Activated CD8-positive, alpha-beta memory T cell treated with anti-CD3 and anti-CD28 coated beads for 24 hours (primary cell): ENCODE measurements at regions not wholly inside any gene's neighbourhood (a gene's known extent, or its start where the extent isn't known, plus 50 kb on each side); places are given as distances from the start of the nearest gene placed in this dataset.
"Not testable (repeated sequence)": the region's sequence is repeated elsewhere in the genome, so short reads cannot be mapped to it uniquely, and the experiment has no call there.

Experiments
- DNase-seq: peaks from one replicate; pipeline ENCODE4 v3.0.0-alpha.2; 2020

DNA sequence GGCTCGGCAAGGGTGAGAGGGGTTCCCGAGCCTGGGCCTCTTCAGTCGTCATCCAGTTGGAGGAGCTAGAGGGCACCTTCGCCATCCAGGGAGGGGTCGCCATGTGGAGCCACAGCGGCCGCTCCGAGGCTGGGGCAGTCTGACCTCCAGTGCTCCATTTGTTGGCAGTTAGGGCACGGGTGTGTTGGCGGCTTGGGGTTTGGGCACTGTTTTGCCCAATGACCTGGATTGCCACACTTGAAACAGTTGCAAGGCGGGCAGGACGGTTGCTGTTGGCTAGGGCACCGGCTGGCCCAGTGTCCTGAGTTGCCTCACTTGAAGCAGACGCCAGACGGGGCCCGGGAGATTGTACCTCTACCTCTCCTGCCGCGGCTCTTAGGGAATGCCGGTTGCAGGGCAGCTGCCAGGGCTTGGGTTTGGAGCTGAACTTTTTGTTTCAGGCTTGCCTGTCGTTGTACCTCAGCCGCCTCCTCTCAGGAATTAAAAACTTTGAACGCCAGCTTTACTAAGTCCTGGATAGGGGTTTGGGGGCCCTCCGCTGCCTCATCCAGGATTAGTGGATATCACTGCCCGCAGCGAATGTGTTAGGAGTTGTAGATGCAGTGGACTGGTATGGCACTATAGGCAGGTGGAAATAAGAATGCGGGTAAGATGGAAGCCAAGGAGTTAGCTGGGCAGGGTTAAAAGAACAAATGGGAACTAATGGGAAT lies 639.9 kb upstream of the DPP6 start:
- not testable (repeated sequence) for DNase-seq

DNA sequence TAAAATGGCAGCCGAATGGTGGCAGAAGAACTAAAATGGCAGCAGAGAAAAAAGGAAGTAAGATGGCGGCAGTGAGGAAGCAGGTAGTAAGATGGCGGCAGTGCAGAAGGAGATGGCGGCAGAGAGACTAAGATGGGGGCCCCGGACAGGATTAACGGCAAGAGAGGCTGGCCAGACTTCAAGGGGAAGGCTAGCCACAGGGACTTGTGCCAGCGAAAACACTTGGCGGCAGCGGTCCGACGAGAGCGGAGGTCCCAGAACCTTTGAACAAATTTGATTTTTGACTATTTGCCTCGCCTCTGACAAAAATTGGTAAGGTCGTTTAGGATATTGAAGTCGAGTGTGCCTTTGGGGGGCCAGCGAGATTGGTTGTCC lies 639.4 kb upstream of the DPP6 start:
- DNase-seq, result not testable (repeated sequence)

DNA sequence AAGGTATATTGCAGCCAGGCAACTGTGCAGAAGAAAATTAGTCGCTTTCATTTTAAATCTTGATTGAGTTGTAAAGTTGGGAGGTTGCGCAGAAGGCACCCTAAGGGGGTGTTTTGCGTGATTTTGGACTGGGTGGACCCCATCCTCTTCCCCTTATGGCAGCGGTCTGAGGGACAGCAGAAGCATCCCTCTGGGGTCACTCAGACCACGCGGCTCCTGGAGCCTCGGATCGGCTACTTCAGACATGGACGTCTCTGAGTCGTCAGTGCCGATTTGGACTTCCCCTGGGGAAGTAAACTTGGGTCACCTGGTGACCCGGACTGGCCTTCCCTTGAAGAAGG lies 639.0 kb upstream of the DPP6 start:
- DNase-seq, result no peak

DNA sequence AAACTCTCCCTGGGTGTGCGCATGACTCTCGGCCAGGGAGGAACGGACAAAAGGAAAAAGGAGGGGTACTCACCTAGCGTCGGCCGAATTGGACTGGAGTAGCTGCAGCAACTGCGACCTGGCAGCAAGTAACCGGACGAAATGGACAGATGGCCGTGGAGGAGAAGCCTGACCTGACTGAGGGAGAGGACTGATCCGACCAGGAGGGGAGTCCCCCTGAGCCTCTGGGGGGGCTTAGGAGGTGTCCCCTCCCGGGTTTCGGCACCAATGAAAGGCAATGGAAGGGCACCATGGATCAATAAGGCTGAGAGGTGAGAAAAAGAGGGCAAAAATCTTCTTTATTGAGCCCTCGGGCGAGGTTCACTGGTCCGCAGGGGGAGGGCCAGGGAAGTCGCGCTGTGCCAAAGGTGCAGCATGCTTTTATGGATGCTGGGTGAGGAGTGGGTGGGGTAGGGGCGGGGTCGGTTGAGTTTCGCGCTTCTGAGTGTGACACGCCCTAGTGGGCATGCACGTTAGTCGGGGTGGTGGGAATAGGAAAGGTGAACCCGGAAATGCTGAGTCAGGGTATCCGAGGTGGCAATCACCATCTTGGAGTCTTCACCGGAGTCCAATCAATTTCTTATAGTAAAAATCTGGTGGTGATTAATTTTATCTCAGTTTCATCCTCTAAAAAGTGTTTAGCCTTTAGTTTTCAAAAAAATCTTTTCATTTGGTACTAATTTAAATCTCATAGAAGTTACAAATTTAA lies 638.5 kb upstream of the DPP6 start:
- DNase-seq, result no peak

DNA sequence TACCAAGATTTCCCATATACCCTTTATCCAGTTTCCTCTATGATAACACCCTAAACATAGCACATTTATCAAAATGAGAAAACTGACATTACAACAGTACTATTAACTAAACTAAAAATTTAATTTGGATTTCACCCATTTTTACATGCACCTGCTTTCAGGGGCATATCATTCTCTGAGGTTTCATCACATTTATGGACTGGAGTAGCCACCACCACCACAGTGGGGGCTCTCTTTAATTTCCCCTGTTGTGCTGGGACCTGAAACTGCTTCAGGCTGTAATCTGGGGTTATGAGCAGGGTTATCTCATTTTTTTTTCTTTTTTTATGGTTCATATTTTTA lies 637.9 kb upstream of the DPP6 start:
- DNase-seq, result no peak

DNA sequence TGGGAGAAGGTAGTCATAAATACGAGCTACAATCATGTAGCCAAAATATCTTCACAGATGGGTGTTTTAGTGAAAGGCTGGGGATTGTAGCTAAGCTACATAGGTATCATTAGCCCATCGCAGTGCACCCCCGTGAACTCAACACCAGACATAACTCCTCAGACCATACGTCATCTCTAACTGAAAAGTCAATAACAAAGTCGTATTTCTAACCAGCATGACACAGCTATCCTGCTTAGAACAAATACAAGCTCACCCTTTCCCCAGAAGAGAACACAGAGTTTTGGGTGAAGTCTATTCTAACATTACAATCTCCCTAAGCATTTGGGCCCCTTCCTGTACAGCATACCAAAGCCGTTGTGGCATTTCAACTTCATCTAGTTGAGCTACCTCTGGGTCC lies 636.6 kb upstream of the DPP6 start:
- no peak for DNase-seq

DNA sequence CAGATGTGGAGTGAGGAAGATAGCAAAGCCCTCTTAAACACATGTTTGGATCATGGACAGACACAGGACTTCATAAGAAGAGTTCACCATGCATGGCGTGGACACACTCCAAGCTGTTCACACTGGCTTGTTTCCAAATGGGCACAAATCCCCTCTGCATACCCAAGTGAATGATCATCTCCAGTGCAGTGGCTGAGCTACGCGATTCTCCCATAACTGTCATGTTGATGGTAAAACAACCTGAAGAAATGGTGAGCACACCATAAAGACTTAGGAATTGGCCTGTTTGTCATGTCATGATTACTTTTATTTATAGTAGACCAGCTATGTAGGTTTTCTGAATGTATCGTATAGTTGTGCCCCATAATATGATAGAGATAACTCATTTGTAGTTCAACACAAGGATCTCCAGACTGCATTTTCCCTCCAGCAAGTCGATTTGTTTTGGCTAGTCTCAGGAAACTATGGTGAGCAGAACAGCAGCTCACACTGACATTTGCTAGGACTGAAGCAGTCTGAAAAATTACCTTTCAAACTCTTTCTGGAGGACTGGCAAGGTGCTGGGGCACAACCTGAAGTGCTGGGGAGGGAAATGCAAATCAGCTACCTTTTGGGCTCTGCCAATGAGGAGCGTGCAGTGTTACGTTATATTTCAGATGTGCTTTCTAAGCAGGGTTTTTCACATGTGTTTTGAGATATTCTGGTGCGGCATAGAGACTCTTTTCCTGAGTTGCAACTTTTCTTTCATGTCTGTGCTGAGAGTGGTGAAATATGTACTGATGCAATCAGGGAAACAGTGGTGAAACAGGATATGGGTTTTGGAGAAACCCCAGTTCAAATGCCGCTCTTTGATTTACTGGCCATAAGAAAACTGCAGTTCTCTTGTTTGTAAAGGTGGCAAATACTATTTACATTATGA lies 629.6 kb upstream of the DPP6 start:
- DNase-seq, result no peak

DNA sequence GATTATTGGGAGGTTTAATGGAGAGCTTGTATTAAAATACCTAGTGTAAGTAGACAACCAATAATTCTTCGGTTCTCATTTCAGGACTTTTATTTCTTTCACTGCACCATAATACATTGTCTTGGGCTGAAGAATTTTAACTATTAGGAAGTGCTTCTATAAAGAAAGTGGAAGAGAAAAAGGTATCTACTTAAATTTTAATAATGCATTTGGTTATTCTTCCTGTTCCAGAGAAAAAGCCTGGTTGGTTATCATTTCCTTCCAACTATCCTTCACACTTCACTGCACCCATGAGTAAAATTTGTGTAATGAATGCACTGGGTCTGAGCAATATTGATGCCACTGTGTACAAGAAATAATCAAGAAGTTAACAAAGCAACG lies 629.0 kb upstream of the DPP6 start:
- no peak for DNase-seq

DNA sequence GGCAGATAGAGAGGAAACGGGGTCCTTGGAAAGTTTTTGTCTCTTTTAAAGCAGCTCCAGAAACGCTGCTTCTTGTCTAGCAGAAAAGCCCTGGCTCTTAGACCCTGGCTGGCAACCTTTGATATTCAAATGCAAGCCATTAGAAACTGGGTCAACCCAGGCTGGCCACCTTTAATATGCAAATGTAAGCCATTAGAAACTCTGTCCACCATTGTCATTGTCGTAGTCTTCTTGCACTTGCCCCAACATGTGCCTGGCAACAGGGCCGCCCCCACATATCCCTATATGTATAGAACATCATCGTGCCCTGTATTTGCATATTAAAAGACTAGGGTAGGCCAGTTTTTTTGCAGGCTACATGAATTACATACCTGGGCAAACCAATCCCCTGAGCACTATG lies 621.3 kb upstream of the DPP6 start:
- no peak for DNase-seq

DNA sequence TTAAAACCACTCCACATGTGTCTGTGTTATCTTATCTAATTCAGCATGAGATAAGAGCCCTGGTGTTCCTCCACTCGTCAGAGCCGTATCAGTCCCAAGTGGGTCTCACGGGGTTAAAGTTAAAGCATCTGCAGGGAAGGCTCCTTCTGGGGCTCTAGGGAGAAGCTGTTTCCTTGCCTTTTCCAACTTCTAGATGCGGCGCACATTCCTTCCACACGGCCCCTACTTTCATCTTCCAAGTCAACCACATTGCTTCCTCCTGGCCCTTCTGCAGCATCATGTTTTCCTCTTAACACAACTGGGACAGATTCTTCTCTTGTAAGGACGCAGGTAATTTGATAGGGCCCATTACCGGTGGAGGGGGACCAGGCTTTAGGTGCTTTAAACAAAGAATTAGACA lies 620.1 kb upstream of the DPP6 start:
- no peak for DNase-seq

DNA sequence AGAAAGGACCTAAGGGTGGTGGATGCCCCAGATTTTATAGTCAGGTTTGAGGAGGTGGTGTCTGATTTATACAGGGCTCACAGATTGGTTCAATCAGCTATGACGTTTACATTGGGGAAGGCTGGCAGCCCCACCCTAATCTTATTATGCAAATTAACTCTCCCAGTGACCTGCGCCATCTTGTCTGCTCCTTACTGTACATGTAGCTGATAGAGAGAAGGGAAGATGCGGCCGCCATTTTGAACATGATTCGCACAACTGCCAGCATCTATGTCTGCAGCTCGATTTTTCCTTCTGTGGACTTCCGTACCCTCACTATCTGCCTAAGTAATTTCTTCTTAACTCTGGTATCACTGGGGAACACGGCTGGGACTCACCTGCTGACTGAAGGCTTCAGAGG lies 619.0 kb upstream of the DPP6 start:
- DNase-seq, result no peak

DNA sequence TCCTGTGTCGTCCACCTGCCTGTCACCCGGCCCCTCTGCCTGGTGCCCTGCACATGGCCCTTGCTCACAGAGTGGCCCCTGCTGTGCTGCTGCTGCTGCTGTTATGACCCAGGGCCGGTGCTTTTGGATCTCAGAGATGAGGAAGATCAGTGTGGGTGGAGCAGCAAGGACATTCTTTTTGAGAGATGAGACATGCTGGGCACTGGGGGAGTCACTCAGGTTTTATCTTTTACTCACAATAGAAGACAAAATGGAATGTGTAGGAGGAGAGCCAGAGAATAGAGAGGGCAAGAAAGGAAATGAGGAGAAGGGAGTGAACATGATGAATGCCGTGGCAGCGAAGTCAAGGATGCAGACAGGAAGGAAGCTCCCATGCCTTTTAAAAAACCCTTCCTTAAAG lies 611.5 kb upstream of the DPP6 start:
- no peak for DNase-seq

DNA sequence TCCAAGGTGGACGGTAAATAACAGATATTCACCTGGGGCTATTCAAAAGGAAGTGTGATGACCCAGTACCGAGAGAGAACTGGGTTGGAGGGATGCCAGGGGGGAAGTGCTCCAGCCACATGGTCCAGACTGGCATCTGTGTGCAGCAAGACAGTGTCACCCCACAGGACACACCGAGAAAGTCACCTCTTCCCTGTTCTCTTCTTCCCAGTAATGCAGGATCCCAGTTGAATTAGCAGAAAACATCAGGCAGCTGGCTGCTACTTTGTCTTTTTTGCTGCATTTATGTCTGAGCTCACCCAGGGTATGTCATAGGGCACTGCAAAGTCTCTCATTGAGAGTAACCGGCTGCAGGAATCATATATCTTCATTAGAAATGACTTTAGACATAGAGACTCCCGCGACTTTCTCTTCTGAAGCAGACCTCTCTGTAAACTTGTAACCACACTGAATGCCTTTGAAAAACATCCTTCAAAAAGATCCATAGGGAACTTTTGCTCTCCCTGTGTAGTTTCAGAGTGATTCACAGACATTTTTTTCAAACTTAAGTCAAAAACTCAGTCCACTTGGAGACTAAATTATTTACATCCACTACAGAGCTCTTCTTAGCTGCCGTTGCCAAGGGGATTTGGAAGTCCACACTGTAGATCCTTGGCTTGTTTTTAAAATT lies 609.0 kb upstream of the DPP6 start:
- DNase-seq, result no peak

DNA sequence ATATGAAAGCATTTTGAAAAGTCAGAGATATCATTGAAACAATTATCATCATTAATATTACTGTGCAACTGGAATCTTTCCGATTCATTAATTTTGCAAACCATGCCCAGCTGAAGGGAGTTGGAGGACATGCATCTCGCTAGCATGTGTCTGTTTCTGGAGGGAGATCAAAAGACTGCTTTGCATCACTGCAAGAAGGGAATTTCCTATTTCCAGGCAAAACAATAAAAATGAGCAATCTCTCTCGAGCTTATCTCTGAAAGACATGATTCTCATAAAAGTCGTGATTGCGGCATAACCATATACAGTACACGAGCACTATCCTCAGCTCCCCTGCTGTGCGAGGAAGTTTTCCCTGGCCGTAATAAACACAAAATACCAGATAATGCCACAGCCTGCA lies 607.6 kb upstream of the DPP6 start:
- no peak for DNase-seq

DNA sequence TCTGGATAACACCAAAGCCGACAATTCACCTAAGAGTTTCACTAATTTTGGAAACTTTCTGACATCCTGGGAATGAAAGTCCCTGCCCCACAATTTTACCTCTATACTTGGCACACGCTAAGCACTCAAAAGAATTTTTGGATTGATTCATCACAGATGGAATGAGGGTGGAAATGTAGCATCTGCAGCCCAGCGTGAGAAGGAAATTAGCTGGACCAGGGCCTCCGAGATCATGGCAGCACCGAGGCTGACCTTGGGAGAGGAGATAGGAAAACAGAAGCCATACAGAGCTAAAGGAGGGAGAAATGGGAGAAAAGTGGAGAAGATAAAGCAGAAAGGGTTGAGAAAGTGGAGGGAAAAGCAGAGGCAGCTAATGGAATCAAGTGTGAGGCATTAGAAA lies 606.6 kb upstream of the DPP6 start:
- no peak for DNase-seq

DNA sequence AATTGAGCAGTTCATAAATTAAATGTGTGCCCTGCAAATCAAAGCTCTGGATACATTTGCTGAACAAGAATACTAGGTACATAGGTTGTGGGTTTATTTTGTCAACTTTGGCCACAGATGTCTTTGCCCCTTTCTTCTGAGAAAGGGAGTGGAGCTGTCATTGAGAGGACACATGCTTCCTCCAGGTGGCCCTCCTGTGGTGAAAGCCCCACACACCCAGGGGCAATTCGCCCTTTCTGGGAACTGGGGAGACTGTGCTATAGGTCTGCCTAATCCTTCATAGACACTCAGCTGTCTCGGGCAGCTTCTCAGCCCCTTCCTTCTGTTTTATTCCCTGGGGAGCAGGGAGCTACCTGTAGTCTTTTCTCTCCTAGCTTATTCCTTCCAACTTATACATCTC lies 605.7 kb upstream of the DPP6 start:
- no peak for DNase-seq

DNA sequence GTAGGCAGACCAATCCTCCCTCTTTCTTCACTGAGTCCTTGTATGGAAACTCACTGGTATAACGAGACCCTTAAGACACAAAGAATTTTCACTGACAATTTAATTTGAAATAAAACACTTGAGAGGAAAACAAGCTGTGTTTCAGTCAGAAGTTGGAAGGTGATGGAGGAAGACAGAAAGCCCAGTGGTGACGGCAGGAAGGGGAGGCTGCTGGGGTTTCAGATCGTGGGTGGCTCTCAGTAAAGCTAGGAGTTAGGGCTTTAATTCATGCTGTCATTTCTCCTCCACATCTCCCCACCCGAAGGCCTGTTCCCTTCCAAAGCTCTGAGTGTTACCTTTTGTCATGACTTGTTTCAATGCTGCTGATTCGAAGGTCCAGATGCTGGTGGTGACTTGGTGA lies 605.2 kb upstream of the DPP6 start:
- no peak for DNase-seq

DNA sequence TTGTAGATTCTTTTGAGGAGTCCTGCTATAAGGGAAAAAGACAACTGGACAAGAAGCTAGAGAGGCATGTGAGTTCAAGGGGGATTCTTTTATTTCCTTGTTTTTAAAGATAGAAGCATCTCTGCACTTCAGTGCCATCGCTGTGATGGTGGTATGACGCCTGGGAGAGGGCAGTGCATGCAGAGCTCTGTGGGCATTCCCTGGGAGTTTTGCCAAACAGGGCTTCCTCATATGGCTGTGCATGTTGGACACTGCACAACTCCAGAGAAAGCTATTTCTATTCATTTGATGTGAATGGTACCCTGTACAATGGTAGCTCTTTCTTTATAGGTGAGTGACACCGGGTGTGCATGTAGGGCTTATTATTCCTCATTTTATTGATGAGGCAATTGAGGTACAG lies 599.5 kb upstream of the DPP6 start:
- no peak for DNase-seq

DNA sequence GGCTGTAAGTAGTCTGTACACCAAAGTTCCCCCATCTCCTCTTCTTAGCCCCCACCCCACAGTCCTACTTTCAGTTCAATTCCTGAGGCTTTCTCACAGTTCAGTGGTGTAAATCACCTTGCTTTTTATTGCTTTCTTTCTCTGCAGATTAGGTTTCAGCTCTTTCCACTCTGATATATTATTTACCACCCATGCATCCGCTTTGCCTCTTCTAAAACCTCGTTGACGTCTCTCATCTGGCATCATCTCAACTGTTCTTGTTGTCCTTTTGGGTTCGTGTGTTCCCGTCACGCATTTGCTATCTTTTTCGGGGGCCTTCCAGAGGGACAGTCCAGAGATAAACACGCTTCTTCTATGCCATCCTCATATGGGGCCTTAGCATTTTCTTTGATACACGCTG lies 597.9 kb upstream of the DPP6 start:
- no peak for DNase-seq

DNA sequence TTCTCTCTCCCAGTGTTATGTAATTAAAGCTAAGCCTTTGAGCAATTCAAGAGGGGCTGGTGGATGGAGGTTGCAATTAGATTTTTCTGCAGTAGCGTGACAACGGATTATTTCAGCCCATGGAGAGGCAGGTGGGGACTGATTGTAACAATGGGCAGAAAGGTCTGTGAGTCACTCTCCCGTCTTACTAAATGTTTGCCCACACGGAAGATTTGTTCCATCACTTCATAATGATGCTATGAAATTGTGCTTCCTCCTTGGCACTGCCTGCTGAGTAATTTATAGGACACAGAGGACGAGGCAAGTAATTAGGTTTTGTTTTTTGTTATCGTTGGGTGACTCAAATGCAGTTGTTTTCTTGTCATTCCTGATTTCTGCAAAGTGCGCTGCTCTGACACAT lies 594.5 kb upstream of the DPP6 start:
- DNase-seq, result no peak

DNA sequence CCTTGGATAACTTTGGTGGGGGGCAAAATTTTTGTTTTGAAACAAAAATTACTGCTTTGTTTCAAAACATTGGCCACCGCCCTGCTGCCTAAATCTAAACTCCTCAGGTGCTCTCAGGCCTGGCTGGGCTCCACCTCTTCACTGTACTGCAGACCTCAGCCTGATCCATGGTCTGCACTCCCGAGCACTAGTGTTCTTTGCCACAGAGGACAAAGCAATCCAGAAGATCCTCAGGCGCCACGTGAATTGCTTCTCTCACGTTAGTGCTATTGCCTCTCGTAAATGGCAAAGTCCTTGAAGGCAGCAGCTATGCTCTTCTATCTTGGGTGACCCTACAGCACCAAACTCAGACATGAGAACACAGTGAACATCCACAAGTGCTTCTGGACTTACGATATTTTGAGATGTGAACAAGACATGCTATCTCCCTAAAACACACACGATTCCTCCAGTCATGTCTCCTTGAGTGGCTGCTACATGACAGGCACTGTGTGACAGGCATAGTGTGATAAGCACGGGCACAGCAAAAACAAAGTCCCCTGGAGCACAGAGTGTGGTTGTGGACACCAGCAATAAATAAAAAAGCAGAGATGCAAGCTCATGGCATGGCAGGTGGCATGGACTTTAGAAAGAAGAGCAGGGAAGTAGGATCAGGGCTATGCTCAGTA lies 582.1 kb upstream of the DPP6 start:
- no peak for DNase-seq

DNA sequence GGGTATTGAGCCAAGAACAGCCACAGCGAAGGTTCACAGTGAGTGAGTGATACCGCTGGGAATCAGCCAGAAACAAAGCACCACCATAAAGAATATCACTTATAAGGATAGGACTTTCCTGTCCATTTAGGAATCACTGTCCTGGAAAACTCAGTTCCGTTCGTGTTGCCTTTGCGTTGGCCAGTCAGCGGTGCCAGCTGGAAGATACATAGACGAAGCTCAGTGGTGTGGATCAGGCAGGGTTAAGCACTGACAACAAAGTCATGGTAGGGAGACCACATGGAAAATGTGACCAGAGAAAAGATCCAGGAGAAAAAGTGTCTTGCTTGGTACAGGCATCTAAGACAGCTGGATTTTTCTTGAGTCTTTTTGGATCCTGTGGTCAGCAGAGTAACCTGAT lies 579.7 kb upstream of the DPP6 start:
- DNase-seq, result no peak

DNA sequence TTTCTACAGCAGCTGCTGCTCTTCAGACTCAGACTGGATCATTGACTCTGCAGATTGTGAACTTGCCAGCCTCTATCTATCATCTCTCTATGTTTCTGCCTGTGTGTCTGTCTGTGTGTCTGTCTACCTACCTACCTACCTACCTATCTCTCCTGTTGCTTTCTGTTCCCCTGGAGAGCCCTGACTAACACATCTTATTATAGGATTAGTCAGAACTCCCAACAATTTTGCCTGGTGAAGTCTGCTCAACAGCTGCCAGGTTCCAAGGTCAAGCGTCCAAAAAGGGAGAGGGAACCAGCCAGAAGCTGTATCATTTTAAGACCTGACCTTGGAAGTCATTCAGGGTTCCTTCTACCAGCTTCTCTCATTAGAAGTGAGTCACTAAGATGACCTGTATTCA lies 579.0 kb upstream of the DPP6 start:
- no peak for DNase-seq
